ENCODE measurements at regions not wholly inside any gene's neighbourhood (a gene's known extent, or its start where the extent isn't known, plus 50 kb on each side); places are given as distances from the start of the nearest gene placed in this dataset.

DNA sequence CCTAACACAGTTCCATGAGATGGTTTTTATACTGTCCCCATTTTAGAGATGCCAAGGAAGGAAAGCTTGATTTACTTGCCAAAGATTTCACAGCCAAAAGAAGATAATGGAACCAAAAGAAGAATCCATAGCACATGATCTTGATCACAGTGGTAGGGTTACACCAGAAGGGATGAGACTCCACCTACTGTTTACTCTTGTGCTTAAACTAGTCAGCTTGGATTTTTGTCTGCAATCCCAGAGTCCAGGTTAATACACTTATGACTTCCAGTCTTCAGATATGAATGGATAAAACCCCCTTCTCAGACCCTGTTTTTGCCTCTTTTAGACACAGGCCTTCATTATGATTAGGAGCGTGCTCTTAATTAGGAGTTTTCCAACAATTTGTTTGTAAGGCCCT lies 454.2 kb downstream of the AEBP2 start:
- TF ChIP-seq EZH2phosphoT487 (IDR thresholded peaks at IDR 0.05; ENCODE audit: borderline replicate concordance) = no peak
- TF ChIP-seq, protein P1, sequence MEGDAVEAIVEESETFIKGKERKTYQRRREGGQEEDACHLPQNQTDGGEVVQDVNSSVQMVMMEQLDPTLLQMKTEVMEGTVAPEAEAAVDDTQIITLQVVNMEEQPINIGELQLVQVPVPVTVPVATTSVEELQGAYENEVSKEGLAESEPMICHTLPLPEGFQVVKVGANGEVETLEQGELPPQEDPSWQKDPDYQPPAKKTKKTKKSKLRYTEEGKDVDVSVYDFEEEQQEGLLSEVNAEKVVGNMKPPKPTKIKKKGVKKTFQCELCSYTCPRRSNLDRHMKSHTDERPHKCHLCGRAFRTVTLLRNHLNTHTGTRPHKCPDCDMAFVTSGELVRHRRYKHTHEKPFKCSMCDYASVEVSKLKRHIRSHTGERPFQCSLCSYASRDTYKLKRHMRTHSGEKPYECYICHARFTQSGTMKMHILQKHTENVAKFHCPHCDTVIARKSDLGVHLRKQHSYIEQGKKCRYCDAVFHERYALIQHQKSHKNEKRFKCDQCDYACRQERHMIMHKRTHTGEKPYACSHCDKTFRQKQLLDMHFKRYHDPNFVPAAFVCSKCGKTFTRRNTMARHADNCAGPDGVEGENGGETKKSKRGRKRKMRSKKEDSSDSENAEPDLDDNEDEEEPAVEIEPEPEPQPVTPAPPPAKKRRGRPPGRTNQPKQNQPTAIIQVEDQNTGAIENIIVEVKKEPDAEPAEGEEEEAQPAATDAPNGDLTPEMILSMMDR (conservative IDR thresholded peaks at IDR 0.05; ENCODE audit: low read length) = peak; percentile 37
- H2AFZ ChIP-seq (ENCODE audit: low read length) = 0 out of 2 replicates have a peak overlapping the region, but pooled peaks have one; percentile 18
- H3K4me1 ChIP-seq (ENCODE audit: insufficient read depth, low read length, poor library complexity, severe bottlenecking) = no peaks in the 10 kb centered on the region
- no peaks in the 10 kb centered on the region for H3K9me3 ChIP-seq (ENCODE audit: insufficient read depth, low read depth, low read length)
- H3K36me3 ChIP-seq (ENCODE audit: insufficient read depth, low read length) = no peaks in the 10 kb centered on the region
- H3K9ac ChIP-seq (ENCODE audit: low read depth, low read length, poor library complexity, severe bottlenecking) = no peak overlapping the region
- H3K79me2 ChIP-seq (ENCODE audit: insufficient read depth, low read length) = no peaks in the 10 kb centered on the region
- H3K27me3 ChIP-seq (ENCODE audit: insufficient read depth, low read length, poor library complexity, severe bottlenecking) = no peaks in the 10 kb centered on the region
- no peaks in the 10 kb centered on the region for H4K20me1 ChIP-seq (ENCODE audit: insufficient read depth, low read length, poor library complexity, severe bottlenecking)
- H3K4me2 ChIP-seq (ENCODE audit: low read depth, low read length, poor library complexity, severe bottlenecking) = no peak overlapping the region
- H3K9me2 ChIP-seq (replicated peaks; ENCODE audit: low read depth, low read length) = no peaks in the 10 kb centered on the region
- no peaks in the 10 kb centered on the region for H3F3A ChIP-seq (ENCODE audit: low read depth)
- no peak overlapping the region for H3K4me3 ChIP-seq (ENCODE audit: low read length, poor library complexity, severe bottlenecking)

DNA sequence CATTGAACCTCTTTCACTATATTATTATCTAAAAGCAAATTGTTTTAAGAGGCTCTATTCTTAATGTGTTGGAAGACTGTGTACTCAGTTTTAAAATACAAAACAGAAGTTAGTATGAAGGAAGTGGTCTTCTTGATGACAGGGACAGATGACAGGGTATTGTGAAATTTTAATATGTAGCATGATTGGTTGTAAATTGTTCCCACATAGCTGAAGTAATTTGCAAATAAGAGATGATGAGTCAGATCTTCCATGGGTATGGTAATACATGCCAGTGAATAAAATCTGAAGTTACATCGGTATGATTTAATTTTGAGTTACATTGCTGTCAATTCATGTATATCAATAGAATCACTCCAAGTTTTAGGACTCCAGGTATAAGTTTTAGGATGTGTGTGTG lies 454.8 kb downstream of the AEBP2 start:
- TF ChIP-seq EZH2phosphoT487 (IDR thresholded peaks at IDR 0.05; ENCODE audit: borderline replicate concordance) = no peak
- TF ChIP-seq, protein P1 (conservative IDR thresholded peaks at IDR 0.05; ENCODE audit: low read length) = no peak
- Histone ChIP-seq H3K27me3 (ENCODE audit: insufficient read depth, low read length, poor library complexity, severe bottlenecking) (no peaks in the 10 kb centered on the region), H3K4me3 (ENCODE audit: low read length, poor library complexity, severe bottlenecking) (no peak overlapping the region), H3F3A (ENCODE audit: low read depth) (no peaks in the 10 kb centered on the region), H2AFZ (ENCODE audit: low read length) (no peak overlapping the region), H3K9ac (ENCODE audit: low read depth, low read length, poor library complexity, severe bottlenecking) (no peak overlapping the region), H3K9me2 (replicated peaks; ENCODE audit: low read depth, low read length) (no peaks in the 10 kb centered on the region), H3K4me2 (ENCODE audit: low read depth, low read length, poor library complexity, severe bottlenecking) (no peak overlapping the region), H3K36me3 (ENCODE audit: insufficient read depth, low read length) (no peaks in the 10 kb centered on the region), H3K9me3 (ENCODE audit: insufficient read depth, low read depth, low read length) (no peaks in the 10 kb centered on the region), H3K4me1 (ENCODE audit: insufficient read depth, low read length, poor library complexity, severe bottlenecking) (no peaks in the 10 kb centered on the region), H4K20me1 (ENCODE audit: insufficient read depth, low read length, poor library complexity, severe bottlenecking) (no peaks in the 10 kb centered on the region), H3K79me2 (ENCODE audit: insufficient read depth, low read length) (no peaks in the 10 kb centered on the region)

DNA sequence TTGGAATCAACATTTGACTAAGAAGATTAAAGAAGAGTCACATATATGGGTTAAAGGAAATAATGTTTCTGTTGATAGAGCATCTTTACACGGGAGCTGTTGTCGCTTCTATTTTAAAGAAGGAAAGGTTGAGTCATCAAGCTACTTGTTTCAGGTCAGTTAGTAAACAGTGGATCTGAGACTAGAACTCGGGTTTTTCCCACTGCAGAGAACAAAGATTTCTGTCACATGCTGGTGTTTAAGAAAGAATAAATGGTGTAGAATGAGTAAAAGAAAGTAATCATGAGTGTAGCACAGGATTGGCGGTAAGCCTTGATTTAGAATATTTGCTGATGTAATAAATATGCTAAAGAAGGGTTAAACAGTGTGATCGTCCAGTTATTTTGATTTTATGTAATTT lies 455.5 kb downstream of the AEBP2 start:
- Histone ChIP-seq H3F3A (ENCODE audit: low read depth) (no peaks in the 10 kb centered on the region), H3K36me3 (ENCODE audit: insufficient read depth, low read length) (no peaks in the 10 kb centered on the region), H3K9me3 (ENCODE audit: insufficient read depth, low read depth, low read length) (no peaks in the 10 kb centered on the region), H3K79me2 (ENCODE audit: insufficient read depth, low read length) (no peaks in the 10 kb centered on the region), H2AFZ (ENCODE audit: low read length) (no peak overlapping the region), H3K9me2 (replicated peaks; ENCODE audit: low read depth, low read length) (no peaks in the 10 kb centered on the region), H3K27me3 (ENCODE audit: insufficient read depth, low read length, poor library complexity, severe bottlenecking) (no peaks in the 10 kb centered on the region), H3K4me1 (ENCODE audit: insufficient read depth, low read length, poor library complexity, severe bottlenecking) (no peaks in the 10 kb centered on the region), H3K4me2 (ENCODE audit: low read depth, low read length, poor library complexity, severe bottlenecking) (no peak overlapping the region), H3K4me3 (ENCODE audit: low read length, poor library complexity, severe bottlenecking) (no peak overlapping the region), H3K9ac (ENCODE audit: low read depth, low read length, poor library complexity, severe bottlenecking) (no peak overlapping the region), H4K20me1 (ENCODE audit: insufficient read depth, low read length, poor library complexity, severe bottlenecking) (no peaks in the 10 kb centered on the region)
- no peak for TF ChIP-seq EZH2phosphoT487 (IDR thresholded peaks at IDR 0.05; ENCODE audit: borderline replicate concordance)
- TF ChIP-seq, protein P1 (conservative IDR thresholded peaks at IDR 0.05; ENCODE audit: low read length) = no peak
